Naive thymus-derived CD8-positive, alpha-beta T cell (primary cell): ENCODE measurements at regions not wholly inside any gene's neighbourhood (a gene's known extent, or its start where the extent isn't known, plus 50 kb on each side); places are given as distances from the start of the nearest gene placed in this dataset.
"Not testable (repeated sequence)": the region's sequence is repeated elsewhere in the genome, so short reads cannot be mapped to it uniquely, and the experiment has no call there.

Source experiments
- ATAC-seq, 2 donors: fragments of 150-1000 bp; cut with Tn5 transposase in 1 of 2; sonication (Bioruptor Pico), chemical (Tn5 transposase) in 1 of 2; 1 replicate in 1 of 2; 2 replicates in 1 of 2; pipeline ENCODE4 v1.10.0; 2021; ENCODE audit warnings: mild to moderate bottlenecking in 2 of 2, moderate library complexity in 2 of 2
- POLR2A ChIA-PET: fragments of 350-600 bp; sonication (Branson Sonifier 250); formaldehyde crosslinking; loops from one replicate; lab custom pipeline; 2021; ENCODE audit warnings: antibody characterized with exemption; lab: Charles Lee
- DNase-seq, 10 donors: peaks; one replicate each; pipeline versions ENCODE4 v3.0.0 to v3.0.0-alpha.2; 2020 to 2022
- H3K27ac Mint-ChIP-seq, 10 donors: one replicate each; pipeline ENCODE4 v1.8.0; 2020 to 2022; ENCODE audit warnings: mild to moderate bottlenecking in 10 of 10, mixed read lengths in 10 of 10, moderate library complexity in 4 of 10, inconsistent platforms in 1 of 10
- H3K27me3 Mint-ChIP-seq, 5 donors: one replicate each; pipeline ENCODE4 v1.8.0; 2021 to 2022; ENCODE audit warnings: mixed read lengths in 5 of 5
- H3K36me3 Mint-ChIP-seq, 3 donors: one replicate each; pipeline ENCODE4 v1.8.0; 2020 to 2022; ENCODE audit warnings: mixed read lengths in 3 of 3, mild to moderate bottlenecking in 2 of 3, inconsistent platforms in 1 of 3
- H3K4me1 Mint-ChIP-seq, 4 donors: one replicate each; pipeline ENCODE4 v1.8.0; 2021 to 2022; ENCODE audit warnings: mixed read lengths in 4 of 4
- H3K4me3 Mint-ChIP-seq, 10 donors: one replicate each; pipeline ENCODE4 v1.8.0; 2020 to 2022; ENCODE audit warnings: mild to moderate bottlenecking in 10 of 10, mixed read lengths in 10 of 10, moderate library complexity in 6 of 10, inconsistent platforms in 1 of 10
- H3K9me3 Mint-ChIP-seq, 9 donors: one replicate each; pipeline ENCODE4 v1.8.0; 2020 to 2022; ENCODE audit warnings: mixed read lengths in 9 of 9, mild to moderate bottlenecking in 3 of 9, inconsistent platforms in 1 of 9, moderate library complexity in 1 of 9

GRCh38 chr12:19771858-19772257 is 332.6 kb downstream of the AEBP2 start:
- Mint-ChIP-seq H3K27ac (no peak overlapping the region), H3K9me3 (peaks cover 0 to 26% (median 8%) of the 10 kb centered on the region in 9 donors), H3K36me3 (peaks cover 0 to 11% (median 0%) of the 10 kb centered on the region in 3 donors), H3K27me3 (no peaks in the 10 kb centered on the region), H3K4me1 (peaks cover 0 to 2% (median 0%) of the 10 kb centered on the region in 4 donors), H3K4me3 (no peak overlapping the region)
- no peak for DNase-seq
- no peak for ATAC-seq
- POLR2A ChIA-PET, result no interaction called here

- ATAC-seq, result no peak
- Mint-ChIP-seq H3K9me3 (peaks cover 0 to 19% (median 6%) of the 10 kb centered on the region in 9 donors), H3K4me1 (peaks cover 0 to 2% (median 0%) of the 10 kb centered on the region in 4 donors)
Observed at GRCh38 chr12:19772776-19773175, 333.5 kb downstream of the AEBP2 start.

GRCh38 chr12:19775241-19775640 is 335.9 kb downstream of the AEBP2 start:
- POLR2A ChIA-PET, result no interaction called here
- H3K4me1 Mint-ChIP-seq, result peaks cover 0 to 2% (median 0%) of the 10 kb centered on the region in 4 donors
- DNase-seq (no peak), ATAC-seq (no peak)
- H3K27me3 Mint-ChIP-seq, result peaks cover 0 to 6% (median 0%) of the 10 kb centered on the region in 5 donors
- no peak overlapping the region for H3K4me3 Mint-ChIP-seq
- H3K36me3 Mint-ChIP-seq, result peaks cover 0 to 6% (median 0%) of the 10 kb centered on the region in 3 donors
- peaks cover 0 to 14% (median 3%) of the 10 kb centered on the region in 9 donors for H3K9me3 Mint-ChIP-seq
- no peak overlapping the region for H3K27ac Mint-ChIP-seq

More at GRCh38 chr12:19772776-19773175, 333.5 kb downstream of the AEBP2 start:
- Mint-ChIP-seq H3K4me3 (no peak overlapping the region), H3K27ac (no peak overlapping the region), H3K36me3 (peaks cover 0 to 9% (median 0%) of the 10 kb centered on the region in 3 donors), H3K27me3 (no peaks in the 10 kb centered on the region)
- no peak for DNase-seq
- POLR2A ChIA-PET, result no interaction called here

GRCh38 chr12:19775976-19776375 is 336.7 kb downstream of the AEBP2 start:
- H3K36me3 Mint-ChIP-seq, ATAC-seq, H3K4me3 Mint-ChIP-seq, DNase-seq, H3K27ac Mint-ChIP-seq, POLR2A ChIA-PET, H3K4me1 Mint-ChIP-seq, H3K27me3 Mint-ChIP-seq: not testable (repeated sequence)
- H3K9me3 Mint-ChIP-seq, result peaks cover 0 to 14% (median 3%) of the 10 kb centered on the region in 9 donors

GRCh38 chr12:19778172-19778571 is 338.9 kb downstream of the AEBP2 start:
- DNase-seq (no peak), ATAC-seq (no peak)
- H3K4me3 Mint-ChIP-seq, result no peak overlapping the region
- peaks cover 0 to 8% (median 0%) of the 10 kb centered on the region in 5 donors for H3K27me3 Mint-ChIP-seq
- POLR2A ChIA-PET, result no interaction called here
- no peak overlapping the region for H3K27ac Mint-ChIP-seq
- H3K9me3 Mint-ChIP-seq, result peaks cover 0 to 15% (median 6%) of the 10 kb centered on the region in 9 donors
- peaks cover 0 to 6% (median 0%) of the 10 kb centered on the region in 3 donors for H3K36me3 Mint-ChIP-seq
- H3K4me1 Mint-ChIP-seq, result peaks cover 0 to 2% (median 0%) of the 10 kb centered on the region in 4 donors

GRCh38 chr12:19778797-19779196 is 339.5 kb downstream of the AEBP2 start:
- POLR2A ChIA-PET, result no interaction called here
- Mint-ChIP-seq H3K27me3 (peaks cover 0 to 8% (median 0%) of the 10 kb centered on the region in 5 donors), H3K36me3 (peaks cover 0 to 6% (median 0%) of the 10 kb centered on the region in 3 donors), H3K9me3 (peaks cover 0 to 18% (median 6%) of the 10 kb centered on the region in 9 donors), H3K4me3 (no peak overlapping the region), H3K4me1 (peaks cover 0 to 2% (median 0%) of the 10 kb centered on the region in 4 donors), H3K27ac (peak overlapping the region in 1 of 10 donors; percentile 59)
- ATAC-seq, result no peak
- no peak for DNase-seq

- no peak for ATAC-seq
- POLR2A ChIA-PET, result no interaction called here
- no peak for DNase-seq
- peaks cover 0 to 2% (median 0%) of the 10 kb centered on the region in 4 donors for H3K4me1 Mint-ChIP-seq
- peaks cover 0 to 9% (median 0%) of the 10 kb centered on the region in 3 donors for H3K36me3 Mint-ChIP-seq
- H3K4me3 Mint-ChIP-seq, result no peak overlapping the region
- peaks cover 0 to 18% (median 3%) of the 10 kb centered on the region in 9 donors for H3K9me3 Mint-ChIP-seq
- H3K27me3 Mint-ChIP-seq, result peaks cover 0 to 8% (median 0%) of the 10 kb centered on the region in 5 donors
- H3K27ac Mint-ChIP-seq, result no peak overlapping the region
Observed at GRCh38 chr12:19779395-19780056, 340.2 kb downstream of the AEBP2 start.

GRCh38 chr12:19780460-19780859 is 341.2 kb downstream of the AEBP2 start:
- H3K9me3 Mint-ChIP-seq, result peaks cover 0 to 18% (median 4%) of the 10 kb centered on the region in 9 donors
- H3K36me3 Mint-ChIP-seq, result peaks cover 0 to 9% (median 0%) of the 10 kb centered on the region in 3 donors
- H3K4me1 Mint-ChIP-seq, result peaks cover 0 to 2% (median 0%) of the 10 kb centered on the region in 4 donors
- peaks cover 0 to 8% (median 0%) of the 10 kb centered on the region in 5 donors for H3K27me3 Mint-ChIP-seq
- POLR2A ChIA-PET, result no interaction called here
- DNase-seq, result no peak
- H3K27ac Mint-ChIP-seq, result no peak overlapping the region
- H3K4me3 Mint-ChIP-seq, result no peak overlapping the region
- ATAC-seq, result no peak

- H3K4me3 Mint-ChIP-seq, result peak overlapping the region in 2 of 10 donors; percentile 24 to 26
- H3K27me3 Mint-ChIP-seq, result peaks cover 0 to 8% (median 0%) of the 10 kb centered on the region in 5 donors
- ATAC-seq, result no peak
- H3K27ac Mint-ChIP-seq, result no peak overlapping the region
- peaks cover 0 to 28% (median 7%) of the 10 kb centered on the region in 9 donors for H3K9me3 Mint-ChIP-seq
- H3K4me1 Mint-ChIP-seq, result no peaks in the 10 kb centered on the region
- DNase-seq, result no peak
- POLR2A ChIA-PET, result no interaction called here
- peaks cover 0 to 5% (median 4%) of the 10 kb centered on the region in 3 donors for H3K36me3 Mint-ChIP-seq
Observed at GRCh38 chr12:19783547-19784444, 344.5 kb downstream of the AEBP2 start.

- DNase-seq, result peak in 3 of 10 donors; percentile 6 to 19 (median 17)
- POLR2A ChIA-PET, result no interaction called here
- peaks cover 0 to 8% (median 0%) of the 10 kb centered on the region in 3 donors for H3K36me3 Mint-ChIP-seq
- H3K9me3 Mint-ChIP-seq, result peaks cover 0 to 7% (median 3%) of the 10 kb centered on the region in 9 donors
- peak in 1 of 2 donors; percentile 44 for ATAC-seq
- peak overlapping the region in 2 of 10 donors; percentile 2 to 4 for H3K27ac Mint-ChIP-seq
- H3K4me3 Mint-ChIP-seq, result peak overlapping the region; percentile 46 to 85 (median 64)
- H3K4me1 Mint-ChIP-seq, result peaks cover 13 to 34% (median 23%) of the 10 kb centered on the region in 4 donors
- peaks cover 0 to 2% (median 0%) of the 10 kb centered on the region in 5 donors for H3K27me3 Mint-ChIP-seq
Observed at GRCh38 chr12:19792028-19792427, 352.7 kb downstream of the AEBP2 start.

GRCh38 chr12:19794116-19794515 is 354.8 kb downstream of the AEBP2 start:
- peaks cover 0 to 3% (median 0%) of the 10 kb centered on the region in 3 donors for H3K36me3 Mint-ChIP-seq
- peaks cover 0 to 3% (median 0%) of the 10 kb centered on the region in 9 donors for H3K9me3 Mint-ChIP-seq
- POLR2A ChIA-PET, result no interaction called here
- peaks cover 13 to 34% (median 23%) of the 10 kb centered on the region in 4 donors for H3K4me1 Mint-ChIP-seq
- DNase-seq, result no peak
- H3K4me3 Mint-ChIP-seq, result no peak overlapping the region
- H3K27me3 Mint-ChIP-seq, result peaks cover 0 to 2% (median 0%) of the 10 kb centered on the region in 5 donors
- no peak for ATAC-seq
- no peak overlapping the region for H3K27ac Mint-ChIP-seq

GRCh38 chr12:19799216-19799615 is 359.9 kb downstream of the AEBP2 start:
- DNase-seq (no peak), ATAC-seq (no peak)
- Mint-ChIP-seq H3K36me3 (no peaks in the 10 kb centered on the region), H3K4me1 (peaks cover 2 to 12% (median 6%) of the 10 kb centered on the region in 4 donors), H3K4me3 (no peak overlapping the region), H3K9me3 (peaks cover 0 to 3% (median 0%) of the 10 kb centered on the region in 9 donors), H3K27ac (no peak overlapping the region), H3K27me3 (no peaks in the 10 kb centered on the region)
- POLR2A ChIA-PET, result no interaction called here
